Endodermal cell (in vitro differentiated cells): ENCODE measurements at regions not wholly inside any gene's neighbourhood (a gene's known extent, or its start where the extent isn't known, plus 50 kb on each side); places are given as distances from the start of the nearest gene placed in this dataset.

Experiments
- DNase-seq: peaks from one replicate; pipeline ENCODE4 v3.0.0-alpha.2; 2017
- H3K27ac ChIP-seq: 2 replicates; pipeline ENCODE4 v1.5.1; 2013; ENCODE audit warnings: mild to moderate bottlenecking, low read depth, low read length, moderate library complexity
- H3K27me3 ChIP-seq: 2 replicates; pipeline ENCODE4 v1.6.1; 2013; ENCODE audit warnings: mild to moderate bottlenecking, low read length, moderate library complexity; ENCODE audit not compliant: insufficient read depth, control insufficient read depth, poor library complexity, severe bottlenecking
- H3K36me3 ChIP-seq: 2 replicates; pipeline ENCODE4 v1.7.0; 2013; ENCODE audit warnings: mild to moderate bottlenecking, low read length, moderate library complexity; ENCODE audit not compliant: control insufficient read depth, insufficient read depth
- H3K4me1 ChIP-seq: one replicate; pipeline ENCODE4 v1.7.0; 2013; ENCODE audit warnings: low read length; ENCODE audit not compliant: control insufficient read depth, insufficient read depth
- H3K4me3 ChIP-seq: 2 replicates; pipeline ENCODE4 v1.5.1; 2013; ENCODE audit warnings: mild to moderate bottlenecking, low read length, moderate library complexity
- H3K9ac ChIP-seq: 2 replicates; pipeline ENCODE4 v1.6.1; 2013; ENCODE audit warnings: mild to moderate bottlenecking, low read length, moderate library complexity; ENCODE audit not compliant: poor library complexity, severe bottlenecking; ENCODE audit errors: extremely low read depth
- H3K9me3 ChIP-seq: 2 replicates; pipeline ENCODE4 v1.6.1; 2013; ENCODE audit warnings: mild to moderate bottlenecking, low read length, moderate library complexity; ENCODE audit not compliant: control insufficient read depth
- H3K27ac Mint-ChIP-seq: 2 replicates; pipeline ENCODE4 v1.8.0; 2020; ENCODE audit warnings: mixed read lengths
- H3K27me3 Mint-ChIP-seq: 2 replicates; pipeline ENCODE4 v1.8.0; 2021; ENCODE audit warnings: mild to moderate bottlenecking, mixed read lengths; ENCODE audit not compliant: insufficient read depth
- H3K36me3 Mint-ChIP-seq: 2 replicates; pipeline ENCODE4 v1.8.0; 2020; ENCODE audit warnings: low read depth, mixed read lengths
- H3K4me1 Mint-ChIP-seq: 2 replicates; pipeline ENCODE4 v1.8.0; 2020; ENCODE audit warnings: mixed read lengths
- H3K4me3 Mint-ChIP-seq: 2 replicates; pipeline ENCODE4 v1.8.0; 2020; ENCODE audit warnings: mild to moderate bottlenecking, moderate library complexity, mixed read lengths
- H3K9me3 Mint-ChIP-seq: 2 replicates; pipeline ENCODE4 v1.8.0; 2020; ENCODE audit warnings: mild to moderate bottlenecking, mixed read lengths
- CTCF ChIP-seq: fragments of 200-600 bp; sonication (generic); conservative IDR thresholded peaks from 2 replicates; pipeline ENCODE4 v1.5.0; 2021; ENCODE audit warnings: antibody characterized with exemption, mild to moderate bottlenecking
- WGBS, 2 experiments: methylation state at CpG; one replicate each; pipeline versions ENCODE4 v1.1.5 to v1.1.7; 2013; ENCODE audit warnings: missing lambda C conversion rate in 2 of 2, mixed read lengths in 1 of 2; ENCODE audit not compliant: insufficient coverage in 1 of 2, insufficient read length in 1 of 2; 5-methylcytosine and 5-hydroxymethylcytosine counted together

- H3K4me1 ChIP-seq = no peaks in the 10 kb centered on the region
- Mint-ChIP-seq H3K4me1 (no peaks in the 10 kb centered on the region), H3K27me3 (peaks cover 41% of the 10 kb centered on the region), H3K9me3 (no peaks in the 10 kb centered on the region), H3K27ac (no peak overlapping the region), H3K4me3 (no peak overlapping the region), H3K36me3 (no peaks in the 10 kb centered on the region)
- H3K4me3 ChIP-seq = no peak overlapping the region
- peaks cover 3% of the 10 kb centered on the region for H3K27me3 ChIP-seq
- DNase-seq = peak; percentile 81
- no peak overlapping the region for H3K27ac ChIP-seq
- peak; percentile 68 for TF ChIP-seq CTCF
- WGBS, 2 experiments = 29 to 77% methylated on average over 1 to 5 of the region's 5 CpGs
- no peaks in the 10 kb centered on the region for H3K36me3 ChIP-seq
- no peaks in the 10 kb centered on the region for H3K9me3 ChIP-seq
- no peak overlapping the region for H3K9ac ChIP-seq
These were observed 82.9 kb upstream of the POU3F1 start for GRCh38 chr1:38129473-38129872.

- peak; percentile 36 for DNase-seq
- TF ChIP-seq CTCF = no peak
- H3K9me3 Mint-ChIP-seq = no peaks in the 10 kb centered on the region
These were observed 82.4 kb upstream of the POU3F1 start for GRCh38 chr1:38128926-38129453.

GRCh38 chr1:38128511-38128910 is 81.9 kb upstream of the POU3F1 start:
- Histone ChIP-seq H3K4me1 (no peaks in the 10 kb centered on the region), H3K4me3 (no peak overlapping the region), H3K9ac (no peak overlapping the region), H3K9me3 (no peaks in the 10 kb centered on the region), H3K27me3 (no peaks in the 10 kb centered on the region), H3K36me3 (no peaks in the 10 kb centered on the region), H3K27ac (no peak overlapping the region)
- 95% methylated on average over 2 of the region's 2 CpGs; no CpG with 5 or more reads in 1 of the 2 experiments for WGBS, 2 experiments
- Mint-ChIP-seq H3K36me3 (no peaks in the 10 kb centered on the region), H3K9me3 (no peaks in the 10 kb centered on the region), H3K4me1 (no peaks in the 10 kb centered on the region), H3K27ac (no peak overlapping the region), H3K27me3 (peaks cover 32% of the 10 kb centered on the region), H3K4me3 (no peak overlapping the region)
- DNase-seq = no peak
- no peak for TF ChIP-seq CTCF

More at GRCh38 chr1:38128926-38129453, 82.4 kb upstream of the POU3F1 start:
- no peak overlapping the region for H3K4me3 ChIP-seq
- no peaks in the 10 kb centered on the region for H3K36me3 ChIP-seq
- H3K4me1 ChIP-seq = no peaks in the 10 kb centered on the region
- H3K27me3 ChIP-seq = no peaks in the 10 kb centered on the region
- no peaks in the 10 kb centered on the region for H3K9me3 ChIP-seq
- Mint-ChIP-seq H3K4me1 (no peaks in the 10 kb centered on the region), H3K4me3 (no peak overlapping the region), H3K36me3 (no peaks in the 10 kb centered on the region), H3K27me3 (peaks cover 36% of the 10 kb centered on the region), H3K27ac (no peak overlapping the region)
- H3K9ac ChIP-seq = no peak overlapping the region
- 86 to 95% methylated on average over 4 to 9 of the region's 9 CpGs for WGBS, 2 experiments
- H3K27ac ChIP-seq = peak overlapping the region; percentile 17
